ENCODE measurements at regions not wholly inside any gene's neighbourhood (a gene's known extent, or its start where the extent isn't known, plus 50 kb on each side); places are given as distances from the start of the nearest gene placed in this dataset.

DNA sequence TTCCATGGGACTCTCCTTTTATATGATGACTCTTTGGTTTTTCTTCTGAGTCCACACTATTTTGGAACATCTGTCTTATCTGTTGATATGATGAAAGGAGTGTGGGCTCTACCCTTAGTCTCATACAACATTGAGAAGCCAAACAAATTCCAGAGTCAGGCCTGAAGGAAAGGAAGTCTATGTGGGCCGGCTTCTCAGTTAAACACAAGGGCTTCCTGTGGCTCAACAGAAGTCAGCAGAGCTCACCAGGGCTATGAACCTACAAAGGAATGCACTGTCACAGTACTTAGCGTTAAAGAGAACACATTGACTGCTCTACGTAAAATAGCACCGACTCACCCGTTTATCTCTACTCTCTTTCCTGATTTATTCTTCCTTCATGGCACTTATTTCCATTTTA lies 641.0 kb upstream of the FRG1 start:
- H3K27me3 ChIP-seq (ENCODE audit: control insufficient read depth, insufficient read depth, low read length) = no peaks in the 10 kb centered on the region
- ChIA-PET CTCF (no interaction called here), POLR2A (no interaction called here)
- TF ChIP-seq, protein P1, sequence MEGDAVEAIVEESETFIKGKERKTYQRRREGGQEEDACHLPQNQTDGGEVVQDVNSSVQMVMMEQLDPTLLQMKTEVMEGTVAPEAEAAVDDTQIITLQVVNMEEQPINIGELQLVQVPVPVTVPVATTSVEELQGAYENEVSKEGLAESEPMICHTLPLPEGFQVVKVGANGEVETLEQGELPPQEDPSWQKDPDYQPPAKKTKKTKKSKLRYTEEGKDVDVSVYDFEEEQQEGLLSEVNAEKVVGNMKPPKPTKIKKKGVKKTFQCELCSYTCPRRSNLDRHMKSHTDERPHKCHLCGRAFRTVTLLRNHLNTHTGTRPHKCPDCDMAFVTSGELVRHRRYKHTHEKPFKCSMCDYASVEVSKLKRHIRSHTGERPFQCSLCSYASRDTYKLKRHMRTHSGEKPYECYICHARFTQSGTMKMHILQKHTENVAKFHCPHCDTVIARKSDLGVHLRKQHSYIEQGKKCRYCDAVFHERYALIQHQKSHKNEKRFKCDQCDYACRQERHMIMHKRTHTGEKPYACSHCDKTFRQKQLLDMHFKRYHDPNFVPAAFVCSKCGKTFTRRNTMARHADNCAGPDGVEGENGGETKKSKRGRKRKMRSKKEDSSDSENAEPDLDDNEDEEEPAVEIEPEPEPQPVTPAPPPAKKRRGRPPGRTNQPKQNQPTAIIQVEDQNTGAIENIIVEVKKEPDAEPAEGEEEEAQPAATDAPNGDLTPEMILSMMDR (IDR thresholded peaks at IDR 0.05; ENCODE audit: low read depth, low read length) = no peak
- H3K9me3 ChIP-seq (ENCODE audit: control insufficient read depth, insufficient read depth, low read length) = peaks cover 9% of the 10 kb centered on the region; the same call in 1 of the 2 replicates
- H3K4me3 ChIP-seq (ENCODE audit: low read depth, low read length) = no peak overlapping the region
- no peak overlapping the region for H3K27ac ChIP-seq (ENCODE audit: low read depth, low read length)
- no peak for DNase-seq (ENCODE audit: low read depth, low spot score)

DNA sequence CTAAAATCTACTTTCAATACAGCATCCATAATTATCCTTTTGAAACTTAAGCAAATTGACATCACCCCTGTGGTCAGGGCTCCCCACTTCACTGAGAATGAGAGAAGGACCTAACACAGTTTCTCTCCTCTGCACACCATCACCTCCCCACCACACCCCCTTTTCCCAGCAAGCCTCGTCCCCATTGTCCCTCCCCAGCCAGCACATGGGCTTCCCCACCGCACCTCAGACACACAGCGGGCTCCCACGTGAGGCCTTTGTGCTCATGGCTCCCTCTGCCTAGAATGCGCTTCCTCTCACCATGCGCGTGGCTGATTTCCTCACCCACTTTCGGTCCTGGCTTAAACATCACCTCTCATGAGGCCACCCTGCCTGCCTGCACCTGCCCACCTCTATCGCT lies 639.0 kb upstream of the FRG1 start:
- no peak overlapping the region for H3K4me3 ChIP-seq (ENCODE audit: low read depth, low read length)
- CTCF ChIA-PET = no interaction called here
- H3K9me3 ChIP-seq (ENCODE audit: control insufficient read depth, insufficient read depth, low read length) = peaks cover 9% of the 10 kb centered on the region; the same call in 1 of the 2 replicates
- POLR2A ChIA-PET = no interaction called here
- H3K27ac ChIP-seq (ENCODE audit: low read depth, low read length) = no peak overlapping the region
- H3K27me3 ChIP-seq (ENCODE audit: control insufficient read depth, insufficient read depth, low read length) = no peaks in the 10 kb centered on the region
- TF ChIP-seq, protein P1 (IDR thresholded peaks at IDR 0.05; ENCODE audit: low read depth, low read length) = no peak
- DNase-seq (ENCODE audit: low read depth, low spot score) = no peak

DNA sequence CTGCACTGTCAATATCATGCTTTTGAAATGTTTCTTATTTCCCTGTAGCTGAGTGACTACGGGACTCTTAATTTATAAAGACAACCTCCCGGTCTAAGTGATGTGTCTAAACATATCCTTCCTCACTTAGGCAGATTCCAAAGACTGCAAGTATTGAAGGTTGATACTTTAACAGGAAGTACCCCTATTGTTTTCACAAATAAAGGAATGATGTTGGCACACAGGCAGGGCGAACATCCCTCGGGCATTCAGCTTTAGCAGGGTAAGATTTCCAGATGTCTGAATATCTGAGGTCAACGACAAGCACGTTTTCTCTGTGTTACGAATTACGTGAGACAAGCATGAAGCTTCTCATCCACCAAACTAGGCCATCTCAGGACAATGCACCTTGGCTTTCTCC lies 638.0 kb upstream of the FRG1 start:
- no peaks in the 10 kb centered on the region for H3K27me3 ChIP-seq (ENCODE audit: control insufficient read depth, insufficient read depth, low read length)
- ChIA-PET CTCF (no interaction called here), POLR2A (no interaction called here)
- H3K9me3 ChIP-seq (ENCODE audit: control insufficient read depth, insufficient read depth, low read length) = peaks cover 12% of the 10 kb centered on the region; the same call in 1 of the 2 replicates
- H3K4me3 ChIP-seq (ENCODE audit: low read depth, low read length) = no peak overlapping the region
- no peak for DNase-seq (ENCODE audit: low read depth, low spot score)
- TF ChIP-seq, protein P1 (IDR thresholded peaks at IDR 0.05; ENCODE audit: low read depth, low read length) = no peak
- H3K27ac ChIP-seq (ENCODE audit: low read depth, low read length) = no peak overlapping the region

GRCh38 chr4:189304167-189304566 lies 636.5 kb upstream of the FRG1 start:
- H3K27ac ChIP-seq (ENCODE audit: low read depth, low read length) = no peak overlapping the region
- CTCF ChIA-PET = interaction anchor here (0.9 kb wide), 1 partner anchor 26 kb away, joined by 3 read pairs; no protein-coding TSS in a partner anchor

DNA sequence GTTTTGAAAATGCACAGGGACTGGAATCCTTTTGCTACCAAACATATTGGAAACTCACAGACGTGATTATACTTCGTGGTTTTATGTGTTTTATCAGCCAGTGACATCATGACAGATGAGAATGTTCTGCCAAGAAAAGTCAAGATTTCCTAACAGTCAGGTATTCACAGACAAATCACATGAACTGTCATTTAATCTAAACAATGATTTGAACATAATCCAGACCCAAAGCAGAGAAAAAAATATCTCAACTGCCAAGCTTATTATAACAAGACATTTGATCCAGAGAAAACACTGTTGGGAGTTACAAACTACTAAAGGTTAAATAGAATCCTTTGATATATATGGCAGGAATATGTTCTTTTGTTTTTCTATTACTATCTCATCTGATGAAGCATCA lies 635.9 kb upstream of the FRG1 start:
- no peak overlapping the region for H3K4me3 ChIP-seq (ENCODE audit: low read depth, low read length)
- POLR2A ChIA-PET = no interaction called here
- CTCF ChIA-PET = interaction anchor here (0.9 kb wide), 1 partner anchor 27 kb away, joined by 3 read pairs; no protein-coding TSS in a partner anchor
- TF ChIP-seq, protein P1 (IDR thresholded peaks at IDR 0.05; ENCODE audit: low read depth, low read length) = no peak
- H3K27ac ChIP-seq (ENCODE audit: low read depth, low read length) = no peak overlapping the region
- peaks cover 15% of the 10 kb centered on the region; the same call in 1 of the 2 replicates for H3K9me3 ChIP-seq (ENCODE audit: control insufficient read depth, insufficient read depth, low read length)
- DNase-seq (ENCODE audit: low read depth, low spot score) = peak; percentile 6
- no peaks in the 10 kb centered on the region for H3K27me3 ChIP-seq (ENCODE audit: control insufficient read depth, insufficient read depth, low read length)

More at GRCh38 chr4:189304167-189304566, 636.5 kb upstream of the FRG1 start:
- peaks cover 13% of the 10 kb centered on the region; the same call in 1 of the 2 replicates for H3K9me3 ChIP-seq (ENCODE audit: control insufficient read depth, insufficient read depth, low read length)
- no peak overlapping the region for H3K4me3 ChIP-seq (ENCODE audit: low read depth, low read length)
- TF ChIP-seq, protein P1 (IDR thresholded peaks at IDR 0.05; ENCODE audit: low read depth, low read length) = no peak
- H3K27me3 ChIP-seq (ENCODE audit: control insufficient read depth, insufficient read depth, low read length) = no peaks in the 10 kb centered on the region
- POLR2A ChIA-PET = no interaction called here
- no peak for DNase-seq (ENCODE audit: low read depth, low spot score)

Measured in AG04450 (cell line).